Skeletal muscle satellite cell (primary cell): ENCODE measurements at regions not wholly inside any gene's neighbourhood (a gene's known extent, or its start where the extent isn't known, plus 50 kb on each side); places are given as distances from the start of the nearest gene placed in this dataset.

Experiments
- H3K27me3 ChIP-seq: 2 replicates; pipeline ENCODE4 v1.7.0; 2013; ENCODE audit warnings: low read length; ENCODE audit not compliant: control insufficient read depth, insufficient read depth
- H3K36me3 ChIP-seq: 2 replicates; pipeline ENCODE4 v1.7.0; 2013; ENCODE audit warnings: mild to moderate bottlenecking, control low read depth, low read length; ENCODE audit not compliant: insufficient read depth
- H3K4me1 ChIP-seq: 2 replicates; pipeline ENCODE4 v1.7.0; 2013; ENCODE audit warnings: low read length; ENCODE audit not compliant: control insufficient read depth, insufficient read depth
- H3K4me2 ChIP-seq: 2 replicates; pipeline ENCODE4 v1.7.0; 2013; ENCODE audit warnings: mild to moderate bottlenecking, low read length
- H3K4me3 ChIP-seq: 2 replicates; pipeline ENCODE4 v1.7.0; 2013; ENCODE audit warnings: low read length
- H3K9ac ChIP-seq: 2 replicates; pipeline ENCODE4 v1.7.0; 2013; ENCODE audit warnings: mild to moderate bottlenecking, low read depth, low read length, moderate library complexity
- H3K9me3 ChIP-seq: replicated peaks from 2 replicates; pipeline ENCODE4 v1.7.0; 2013; ENCODE audit warnings: mild to moderate bottlenecking, control low read depth, low read length

DNA sequence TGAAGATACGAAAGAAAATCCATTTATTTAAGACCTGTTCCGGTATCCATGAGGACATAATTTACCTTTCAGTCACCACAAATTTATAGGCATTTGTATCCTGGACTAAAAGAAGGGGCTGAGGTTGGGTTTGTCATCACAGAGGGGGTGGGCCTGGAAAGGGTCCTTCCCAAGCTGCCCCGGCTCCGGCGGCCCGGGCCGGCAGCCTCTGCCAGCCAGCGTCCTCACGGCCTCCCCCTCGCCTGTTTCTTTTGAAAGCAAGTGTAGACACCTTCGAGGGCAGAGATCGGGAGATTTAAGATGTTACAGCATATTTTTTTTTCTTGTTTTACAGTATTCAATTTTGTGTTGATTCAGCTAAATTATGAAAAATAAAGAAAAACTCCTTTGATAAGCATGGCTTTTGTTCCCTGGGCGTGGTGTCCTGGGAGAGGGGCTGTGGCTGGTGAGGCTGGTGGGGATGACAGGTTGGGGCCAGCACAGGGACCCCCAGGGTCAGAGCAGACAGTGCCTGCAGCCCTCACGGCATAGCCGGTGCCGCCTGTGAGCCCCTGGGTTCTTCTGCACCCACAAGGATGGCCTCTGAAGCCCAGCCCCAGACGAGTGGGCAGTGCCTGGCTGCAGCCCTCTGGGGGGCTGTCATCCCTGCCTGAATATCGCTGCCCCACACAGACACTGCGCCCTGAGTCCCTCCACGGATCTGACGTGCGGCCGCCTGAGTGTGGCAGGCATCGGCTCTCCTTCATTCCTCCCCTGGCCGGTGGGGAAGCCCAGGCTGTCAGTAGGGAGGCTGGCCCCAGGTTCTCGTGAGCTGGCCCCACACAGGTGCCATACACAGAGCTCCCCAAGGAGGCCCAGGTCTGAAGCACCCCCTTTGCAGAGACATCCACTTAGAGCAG, 1075.9 kb downstream of the BRD1 start:
- no peaks in the 10 kb centered on the region for H3K4me1 ChIP-seq
- peaks cover 23% of the 10 kb centered on the region for H3K9me3 ChIP-seq
- no peak overlapping the region for H3K9ac ChIP-seq
- no peaks in the 10 kb centered on the region for H3K27me3 ChIP-seq
- H3K4me3 ChIP-seq: no peak overlapping the region
- no peak overlapping the region for H3K4me2 ChIP-seq
- H3K36me3 ChIP-seq: no peaks in the 10 kb centered on the region

DNA sequence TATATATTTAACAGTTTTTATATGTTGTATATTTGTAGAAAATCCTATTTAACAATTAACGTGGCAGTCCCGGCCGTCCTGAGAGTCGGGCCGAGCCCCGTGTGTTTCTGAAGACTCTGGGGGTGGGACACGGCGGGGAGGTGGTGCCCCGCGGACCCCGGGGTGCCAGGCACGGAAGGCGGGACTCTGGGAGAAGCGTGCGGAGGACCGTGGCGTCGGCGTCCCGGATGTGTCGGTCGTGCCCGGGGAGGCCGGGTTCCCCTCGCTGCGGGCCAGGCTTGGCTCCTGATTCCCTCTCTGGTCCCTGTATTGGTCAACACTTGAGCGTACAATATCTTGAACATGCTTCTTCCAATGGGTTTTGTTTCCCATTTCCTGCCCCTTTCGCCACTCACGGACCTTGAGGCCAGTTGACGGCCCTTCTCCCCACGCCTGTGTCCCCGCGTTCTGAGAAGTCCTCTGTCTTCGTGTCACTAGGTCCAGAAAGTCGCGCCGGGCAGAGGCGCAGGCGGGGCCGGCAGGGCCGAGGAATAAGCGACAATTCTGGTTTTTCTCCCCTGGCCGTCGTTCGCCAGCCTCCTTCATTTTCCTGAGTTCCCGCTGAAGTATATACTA, 1076.7 kb downstream of the BRD1 start:
- no peaks in the 10 kb centered on the region for H3K36me3 ChIP-seq
- no peaks in the 10 kb centered on the region for H3K4me1 ChIP-seq
- no peaks in the 10 kb centered on the region for H3K27me3 ChIP-seq
- H3K4me3 ChIP-seq: no peak overlapping the region
- H3K9me3 ChIP-seq: peaks cover 16% of the 10 kb centered on the region
- H3K9ac ChIP-seq: no peak overlapping the region
- no peak overlapping the region for H3K4me2 ChIP-seq

DNA sequence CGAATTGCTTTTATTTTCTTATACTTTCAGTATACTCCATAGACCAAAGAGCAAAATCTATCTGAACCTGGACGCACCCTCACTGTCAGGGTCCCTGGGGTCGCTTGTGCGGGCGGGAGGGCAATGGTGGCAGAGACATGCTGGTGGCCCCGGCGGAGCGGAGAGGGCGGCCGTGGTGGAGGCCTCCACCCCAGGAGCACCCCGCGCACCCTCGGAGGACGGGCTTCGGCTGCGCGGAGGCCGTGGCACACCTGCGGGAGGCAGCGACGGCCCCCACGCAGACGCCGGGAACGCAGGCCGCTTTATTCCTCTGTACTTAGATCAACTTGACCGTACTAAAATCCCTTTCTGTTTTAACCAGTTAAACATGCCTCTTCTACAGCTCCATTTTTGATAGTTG, 1077.4 kb downstream of the BRD1 start:
- H3K9me3 ChIP-seq: peaks cover 20% of the 10 kb centered on the region

DNA sequence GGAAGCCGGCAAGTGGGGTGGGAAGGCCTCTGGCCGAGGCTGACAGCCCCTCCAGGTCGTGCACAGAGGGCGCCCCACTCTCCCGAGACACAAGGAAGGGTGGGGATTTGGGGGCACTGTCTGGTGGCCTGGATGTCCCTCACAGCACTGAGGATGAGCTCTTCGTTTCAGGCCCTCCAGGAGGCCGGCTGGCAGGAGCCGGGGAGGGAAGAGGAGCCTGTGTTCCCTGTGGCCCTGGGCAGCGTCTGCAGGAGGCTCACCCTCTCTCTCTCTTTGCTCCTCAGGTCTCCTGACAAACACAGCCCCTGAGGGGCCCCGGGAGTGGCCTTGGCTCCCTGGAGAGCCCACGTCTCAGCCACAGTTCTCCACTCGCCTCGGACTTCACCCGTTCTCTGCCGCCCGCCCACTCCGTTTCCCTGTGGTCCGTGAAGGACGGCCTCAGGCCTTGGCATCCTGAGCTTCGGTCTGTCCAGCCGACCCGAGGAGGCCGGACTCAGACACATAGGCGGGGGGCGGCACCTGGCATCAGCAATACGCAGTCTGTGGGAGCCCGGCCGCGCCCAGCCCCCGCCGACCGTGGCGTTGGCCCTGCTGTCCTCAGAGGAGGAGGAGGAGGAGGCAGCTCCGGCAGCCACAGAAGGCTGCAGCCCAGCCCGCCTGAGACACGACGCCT, 1078.0 kb downstream of the BRD1 start:
- Histone ChIP-seq H3K9ac (no peak overlapping the region), H3K27me3 (no peaks in the 10 kb centered on the region), H3K4me2 (no peak overlapping the region), H3K4me3 (no peak overlapping the region), H3K4me1 (no peaks in the 10 kb centered on the region), H3K9me3 (peaks cover 20% of the 10 kb centered on the region), H3K36me3 (no peaks in the 10 kb centered on the region)

More for the DNA sequence above, 1077.4 kb downstream of the BRD1 start:
- Histone ChIP-seq H3K27me3 (no peaks in the 10 kb centered on the region), H3K4me1 (no peaks in the 10 kb centered on the region), H3K9ac (no peak overlapping the region), H3K36me3 (no peaks in the 10 kb centered on the region), H3K4me2 (no peak overlapping the region), H3K4me3 (no peak overlapping the region)

DNA sequence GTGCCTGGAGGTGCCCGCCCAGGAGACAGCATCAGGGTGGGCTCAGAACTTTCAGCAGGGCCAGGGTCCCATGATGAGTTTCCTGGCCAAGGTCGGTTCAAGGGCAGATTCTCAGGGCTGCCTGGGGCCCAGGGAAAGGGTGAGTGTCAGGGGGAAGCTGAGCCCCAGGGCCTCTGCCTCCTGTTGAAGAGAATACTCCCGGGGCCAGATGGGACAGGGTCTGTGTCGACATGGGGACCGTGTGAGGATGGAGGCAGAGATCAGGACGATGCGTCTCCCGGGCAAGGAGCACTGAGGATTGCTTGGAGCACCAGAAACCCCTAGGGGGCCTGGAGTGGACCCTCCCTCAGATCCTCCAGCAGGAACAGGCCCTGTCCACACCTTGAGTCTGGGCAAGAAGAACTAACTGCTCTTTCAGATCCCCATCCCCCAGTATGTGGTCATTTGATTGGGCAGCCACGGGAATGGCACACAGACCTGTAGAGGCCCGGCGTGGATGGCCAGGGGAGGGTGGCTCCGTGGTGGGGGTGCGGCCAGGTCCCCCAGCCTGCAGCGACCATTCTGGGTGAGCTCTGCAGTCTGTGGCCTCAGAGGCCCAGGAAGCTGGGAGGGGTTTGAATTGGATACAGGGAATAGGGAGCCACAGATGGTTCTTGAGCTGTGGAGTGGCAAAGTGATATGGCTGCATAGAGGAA, 1078.7 kb downstream of the BRD1 start:
- Histone ChIP-seq H3K4me2 (no peak overlapping the region), H3K36me3 (no peaks in the 10 kb centered on the region), H3K27me3 (no peaks in the 10 kb centered on the region), H3K4me1 (no peaks in the 10 kb centered on the region), H3K9me3 (peaks cover 19% of the 10 kb centered on the region), H3K4me3 (no peak overlapping the region), H3K9ac (no peak overlapping the region)

DNA sequence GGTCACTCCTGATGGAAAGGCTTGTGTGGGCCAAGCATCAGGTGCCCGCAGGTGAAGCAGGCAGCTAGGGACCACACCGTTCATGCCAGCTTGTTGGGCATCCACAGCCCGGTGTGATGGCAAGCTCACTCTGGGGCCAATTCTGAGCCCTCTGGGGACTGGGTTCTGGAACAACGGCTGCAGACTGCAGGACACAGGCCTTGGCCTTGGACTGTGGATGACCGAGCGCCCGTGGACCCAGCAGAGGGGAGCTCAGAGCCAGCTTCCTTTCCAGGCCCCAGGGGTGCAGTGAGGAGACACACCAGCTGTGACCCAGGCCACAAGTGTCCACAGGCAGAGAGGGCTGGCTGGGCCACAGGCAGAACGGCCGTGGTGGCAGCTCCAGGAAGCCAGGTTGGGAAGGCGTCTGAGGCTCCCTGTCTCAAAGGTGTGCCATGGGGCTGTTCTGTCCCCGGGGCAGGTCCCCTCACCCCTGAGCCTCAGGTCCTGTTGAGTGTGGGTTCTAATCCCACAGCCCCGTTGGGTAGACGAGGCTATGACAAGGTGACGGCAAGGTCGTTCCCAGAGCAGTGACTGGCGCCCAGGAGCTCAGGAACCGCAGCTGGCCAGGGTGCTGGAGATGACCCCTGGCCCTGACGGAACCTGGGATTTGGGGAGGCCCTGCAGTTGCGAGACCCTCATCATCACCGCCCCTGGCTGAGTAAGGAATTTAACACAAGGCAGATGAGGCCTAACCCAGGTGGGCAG, 1079.4 kb downstream of the BRD1 start:
- H3K27me3 ChIP-seq: no peaks in the 10 kb centered on the region
- no peaks in the 10 kb centered on the region for H3K4me1 ChIP-seq
- no peaks in the 10 kb centered on the region for H3K36me3 ChIP-seq
- H3K4me2 ChIP-seq: no peak overlapping the region
- no peak overlapping the region for H3K9ac ChIP-seq
- peaks cover 24% of the 10 kb centered on the region for H3K9me3 ChIP-seq
- H3K4me3 ChIP-seq: no peak overlapping the region

DNA sequence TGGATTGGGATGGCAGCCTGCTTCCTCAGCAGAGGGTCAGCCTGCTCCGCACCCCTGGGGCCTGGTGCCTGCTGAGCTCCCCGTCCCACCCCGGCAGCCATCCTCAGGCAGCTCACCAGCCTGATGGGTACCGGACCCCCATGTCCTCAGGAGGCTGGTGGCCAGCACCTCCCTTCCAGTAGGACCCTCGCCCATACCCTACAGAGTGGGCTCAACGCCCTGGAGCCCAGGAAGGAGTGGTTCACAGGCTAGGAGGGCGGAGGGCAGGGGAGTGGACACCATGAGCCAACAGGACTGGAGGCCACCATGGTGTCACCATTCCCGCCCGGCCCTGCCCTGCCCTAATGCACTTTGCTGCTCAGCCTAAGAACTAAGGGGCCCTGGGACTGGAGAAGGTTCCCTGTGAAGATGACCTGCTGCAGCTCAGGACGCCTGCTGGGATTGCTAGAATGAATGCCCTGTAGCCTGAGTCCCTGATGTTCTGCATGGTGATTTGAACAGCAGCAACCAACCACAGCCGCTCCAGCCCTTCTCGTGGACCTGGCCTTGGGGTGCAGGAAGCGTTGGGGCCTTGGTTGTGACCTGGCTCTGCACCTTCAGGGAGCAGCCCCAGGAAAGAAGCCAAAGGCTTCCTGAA, 1080.8 kb downstream of the BRD1 start:
- no peaks in the 10 kb centered on the region for H3K27me3 ChIP-seq
- peaks cover 28% of the 10 kb centered on the region for H3K9me3 ChIP-seq
- H3K4me3 ChIP-seq: no peak overlapping the region
- H3K36me3 ChIP-seq: no peaks in the 10 kb centered on the region
- H3K9ac ChIP-seq: no peak overlapping the region
- no peak overlapping the region for H3K4me2 ChIP-seq
- H3K4me1 ChIP-seq: no peaks in the 10 kb centered on the region

DNA sequence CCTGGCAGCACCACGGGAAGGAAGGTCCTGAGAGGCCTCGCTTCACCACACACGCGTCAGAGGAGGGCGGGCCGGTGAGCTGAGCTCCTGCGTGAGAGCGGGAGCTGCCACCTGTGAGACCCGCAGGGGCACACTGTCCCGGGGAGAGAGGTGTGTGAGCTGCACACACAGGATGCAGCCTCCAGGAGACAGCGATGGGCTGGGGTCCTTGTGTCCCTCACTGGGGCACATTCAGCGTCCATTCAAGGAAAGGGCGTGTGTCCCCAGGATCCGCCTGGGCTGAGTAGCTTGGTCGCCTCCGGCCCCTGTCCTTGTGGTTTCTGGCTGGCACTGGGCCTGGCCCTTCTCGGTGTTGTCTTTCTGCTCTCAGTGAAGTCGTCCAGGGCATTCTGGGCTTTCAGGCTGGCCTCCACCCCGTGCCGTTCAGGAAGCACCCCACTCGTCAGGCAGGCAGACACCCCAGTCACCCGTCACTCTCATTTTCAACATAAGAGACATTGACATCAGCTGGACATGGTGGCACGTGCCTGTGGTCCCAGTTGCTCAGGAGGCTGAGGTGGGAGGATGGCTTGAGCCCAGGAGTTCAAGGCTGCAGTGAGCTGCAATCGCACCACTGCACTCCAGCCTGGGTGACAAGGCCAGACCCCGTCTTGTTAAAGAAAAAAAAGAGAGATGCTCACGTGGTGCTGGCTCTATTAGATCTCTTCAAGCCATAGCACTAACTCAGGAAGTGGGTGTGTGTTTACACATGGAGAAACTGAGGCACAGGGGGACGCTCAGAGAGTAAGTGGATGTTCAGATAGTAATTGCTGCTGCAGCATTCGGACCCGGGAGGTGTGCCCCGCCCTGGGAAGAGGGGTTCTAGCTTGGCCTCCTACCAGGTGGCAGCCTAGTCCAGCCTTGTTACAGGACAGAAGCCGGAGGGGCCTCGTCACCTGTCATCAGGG, 1081.6 kb downstream of the BRD1 start:
- H3K9me3 ChIP-seq: peaks cover 32% of the 10 kb centered on the region
- H3K4me1 ChIP-seq: no peaks in the 10 kb centered on the region
- no peak overlapping the region for H3K9ac ChIP-seq
- no peaks in the 10 kb centered on the region for H3K27me3 ChIP-seq
- no peaks in the 10 kb centered on the region for H3K36me3 ChIP-seq
- no peak overlapping the region for H3K4me2 ChIP-seq
- no peak overlapping the region for H3K4me3 ChIP-seq

DNA sequence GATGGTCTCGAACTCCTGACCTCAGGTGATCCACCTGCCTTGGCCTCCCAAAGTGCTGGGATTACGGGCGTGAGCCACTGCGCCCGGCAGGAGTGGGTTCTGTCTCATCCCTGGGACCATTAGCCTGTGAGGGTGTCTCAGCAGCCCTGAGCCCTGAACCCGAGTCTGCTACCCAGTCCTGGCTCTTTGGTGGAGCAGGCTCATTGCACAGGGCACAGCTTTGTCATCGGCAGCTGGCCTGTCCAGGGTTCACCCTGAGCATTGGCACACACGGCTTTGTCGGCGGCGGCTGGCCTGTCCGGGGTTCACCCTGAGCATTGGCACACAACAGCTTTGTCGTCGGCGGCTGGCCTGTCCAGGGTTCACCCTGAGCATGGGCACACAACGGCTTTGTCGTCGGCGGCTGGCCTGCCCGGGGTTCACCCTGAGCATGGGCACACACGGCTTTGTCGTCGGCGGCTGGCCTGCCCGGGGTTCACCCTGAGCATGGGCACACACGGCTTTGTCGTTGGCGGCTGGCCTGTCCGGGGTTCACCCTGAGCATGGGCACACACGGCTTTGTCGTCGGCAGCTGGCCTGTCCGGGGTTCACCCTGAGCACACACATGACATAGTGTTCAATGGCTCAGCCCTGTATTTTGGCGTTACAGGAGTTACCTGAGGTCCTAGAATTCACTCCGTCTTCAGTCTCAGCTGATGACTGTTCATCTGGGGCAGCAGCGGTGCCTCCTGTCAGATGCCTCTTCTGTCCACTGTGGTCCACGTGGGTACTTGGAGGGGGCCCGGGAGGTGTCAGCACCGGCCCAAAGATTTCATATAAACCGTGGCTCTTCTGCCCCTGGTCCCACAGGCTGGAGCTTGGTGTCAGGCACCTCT, 1082.5 kb downstream of the BRD1 start:
- Histone ChIP-seq H3K27me3 (no peaks in the 10 kb centered on the region), H3K4me2 (no peak overlapping the region), H3K9ac (no peak overlapping the region), H3K36me3 (no peaks in the 10 kb centered on the region), H3K9me3 (peaks cover 41% of the 10 kb centered on the region), H3K4me3 (no peak overlapping the region), H3K4me1 (no peaks in the 10 kb centered on the region)
